ENCODE measurements at regions not wholly inside any gene's neighbourhood (a gene's known extent, or its start where the extent isn't known, plus 50 kb on each side); places are given as distances from the start of the nearest gene placed in this dataset.
A peak's percentile ranks its signal among the peaks of the same experiment; 100 is the strongest.
"Not testable (repeated sequence)": the region's sequence is repeated elsewhere in the genome, so short reads cannot be mapped to it uniquely, and the experiment has no call there.

DNA sequence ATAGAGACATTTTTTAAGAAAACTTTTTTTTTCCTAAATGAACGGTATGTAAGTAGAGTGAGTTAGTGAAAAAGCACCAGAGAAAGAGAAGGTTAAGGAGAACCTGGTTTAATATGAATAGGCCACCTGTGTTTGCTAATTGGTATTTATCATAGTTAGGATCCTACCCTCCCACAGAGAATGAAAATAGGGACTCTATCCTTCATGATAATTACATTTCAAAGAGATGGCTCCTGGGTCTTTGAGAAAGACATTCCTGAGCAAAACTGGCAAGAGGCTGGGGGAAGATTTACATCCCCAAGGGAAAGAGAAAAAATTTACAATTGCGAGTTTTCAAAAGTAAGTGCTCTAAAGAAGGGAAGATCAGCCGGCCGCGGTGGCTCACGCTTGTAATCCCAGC, 1284.5 kb downstream of the SLITRK1 start:
- DNase-seq (ENCODE audit: low read depth): no peak

DNA sequence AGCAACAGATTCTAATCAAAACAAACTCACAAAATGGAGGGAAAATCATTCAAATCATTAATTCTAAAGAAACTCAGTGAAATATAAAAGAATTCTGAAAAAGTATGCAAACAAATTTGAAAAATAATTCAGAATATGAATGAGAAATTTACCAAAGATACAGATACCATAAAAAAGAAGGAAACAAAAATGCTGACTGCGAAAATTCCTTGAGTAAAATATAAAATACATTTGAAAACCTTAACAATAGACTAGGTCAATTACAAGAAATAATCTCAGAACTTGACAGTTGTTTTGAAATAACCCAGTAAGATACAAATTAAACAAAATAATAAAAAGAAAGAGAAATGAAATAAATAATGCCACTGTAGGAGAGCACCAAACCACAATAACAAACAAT, 1289.0 kb downstream of the SLITRK1 start:
- no peak for DNase-seq (ENCODE audit: low read depth)

DNA sequence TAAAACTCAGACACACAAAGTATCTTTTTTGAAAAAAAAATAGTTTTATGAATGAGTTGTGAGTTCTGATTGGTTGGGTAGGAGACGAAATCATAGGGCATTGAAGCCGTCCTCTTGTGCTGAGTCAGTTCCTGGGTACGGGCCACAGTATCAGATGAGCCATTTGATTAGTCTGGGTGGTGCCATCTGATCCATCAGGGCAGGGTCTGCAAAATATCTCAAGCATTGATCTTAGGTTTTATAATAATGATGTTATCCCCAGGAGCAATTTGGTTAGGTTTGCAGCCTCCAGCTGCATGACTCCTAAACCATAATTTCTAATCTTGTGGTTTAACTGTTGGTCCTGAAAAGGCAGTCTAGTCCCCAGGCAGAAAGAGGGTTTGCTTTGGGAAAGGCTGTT, 1310.6 kb downstream of the SLITRK1 start:
- DNase-seq (ENCODE audit: low read depth): peak; percentile 21

DNA sequence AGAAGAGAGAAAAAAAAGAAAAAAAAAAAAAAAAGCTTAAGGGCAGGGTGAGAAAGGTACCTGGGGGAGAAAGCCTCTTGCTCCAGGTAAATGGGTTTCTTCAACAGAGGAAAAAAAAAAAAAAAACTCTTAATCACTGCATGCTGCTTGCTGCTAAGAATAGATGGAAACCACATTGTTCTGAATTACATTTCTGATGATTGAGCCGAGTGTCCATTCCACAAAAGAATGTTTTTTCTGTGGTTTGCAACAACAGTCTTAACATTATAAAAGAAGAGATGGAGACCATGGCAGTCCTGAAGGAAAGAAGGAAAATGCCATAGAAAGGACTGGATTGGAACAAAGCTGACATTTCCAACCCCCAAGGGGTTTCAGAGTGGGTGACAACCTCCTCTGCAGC, 1312.7 kb downstream of the SLITRK1 start:
- peak; percentile 63 for DNase-seq (ENCODE audit: low read depth)

DNA sequence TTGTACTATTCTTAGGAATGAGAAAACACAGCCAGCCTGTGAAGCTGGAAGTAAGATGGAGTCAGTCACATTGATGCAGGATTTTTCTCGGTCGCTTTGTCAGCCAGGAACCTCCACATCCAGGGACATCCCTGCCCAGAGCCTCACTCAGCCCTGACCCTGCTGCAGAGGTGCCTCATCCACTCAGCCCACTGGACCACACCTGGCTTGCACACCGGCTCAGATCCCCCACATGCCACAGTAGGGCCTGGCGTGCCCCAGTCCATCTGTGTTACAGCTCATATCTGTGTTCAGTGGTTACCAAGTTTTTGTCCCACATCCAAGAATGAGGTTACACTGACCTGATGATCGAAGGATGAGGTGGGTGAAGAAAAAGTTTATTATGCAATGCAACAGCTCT, 1315.4 kb downstream of the SLITRK1 start:
- no peak for DNase-seq (ENCODE audit: low read depth)

DNA sequence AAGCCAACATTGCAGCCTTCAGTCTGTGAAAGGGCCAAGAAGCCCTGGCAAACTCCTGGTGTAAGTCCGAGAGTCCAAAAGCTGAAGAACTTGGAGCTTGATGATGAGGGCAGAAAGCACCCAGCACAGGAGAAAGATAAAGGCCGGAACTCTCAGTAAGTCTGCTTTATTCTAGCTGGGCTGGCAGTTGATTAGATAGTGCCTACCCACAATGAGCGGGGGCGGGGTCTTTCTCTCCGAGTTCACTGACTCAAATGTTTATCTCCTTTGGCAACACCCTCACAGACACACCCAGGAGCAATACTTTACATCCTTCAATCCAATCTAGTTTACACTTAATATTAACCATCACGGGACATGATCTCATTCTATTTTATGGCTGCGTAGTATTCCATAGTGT, 1317.1 kb downstream of the SLITRK1 start:
- no peak for DNase-seq (ENCODE audit: low read depth)

DNA sequence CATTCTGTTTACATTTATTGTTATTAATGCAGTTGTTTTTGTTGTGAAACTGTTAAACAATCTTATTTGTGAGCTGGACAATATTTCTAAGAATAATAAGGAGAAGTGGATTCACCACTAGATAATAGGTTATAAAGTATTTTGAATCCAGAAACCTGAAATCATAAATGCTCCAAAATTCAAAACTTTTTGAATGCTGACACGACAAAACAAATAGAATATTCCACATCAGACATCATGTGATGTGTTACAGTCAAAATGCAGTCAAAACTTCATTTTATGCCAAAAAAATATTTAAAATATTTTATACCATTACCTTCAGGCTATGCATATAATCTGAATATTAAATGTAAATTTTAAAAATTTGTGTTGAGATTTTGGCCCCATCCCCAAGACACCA, 1321.4 kb downstream of the SLITRK1 start:
- no peak for DNase-seq (ENCODE audit: low read depth)

DNA sequence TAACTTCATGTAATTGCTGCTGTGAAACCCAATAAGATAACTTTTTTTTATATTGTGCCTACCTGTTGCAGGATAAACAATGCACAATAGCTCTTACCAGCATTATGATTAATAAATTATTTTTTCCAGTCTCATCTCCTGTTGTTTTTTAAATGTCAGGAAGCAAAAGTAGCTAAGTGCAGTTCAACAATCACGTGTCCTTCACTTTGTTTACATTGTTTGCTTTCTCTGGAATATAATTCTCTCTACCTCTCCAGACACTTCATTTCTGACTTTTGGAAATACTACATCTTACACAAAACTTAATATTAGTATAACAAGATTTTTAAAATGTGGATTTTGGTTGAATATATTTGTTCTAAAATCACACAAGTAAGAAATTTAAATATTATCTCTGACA, 1359.4 kb downstream of the SLITRK1 start:
- no peak for DNase-seq (ENCODE audit: low read depth)

DNA sequence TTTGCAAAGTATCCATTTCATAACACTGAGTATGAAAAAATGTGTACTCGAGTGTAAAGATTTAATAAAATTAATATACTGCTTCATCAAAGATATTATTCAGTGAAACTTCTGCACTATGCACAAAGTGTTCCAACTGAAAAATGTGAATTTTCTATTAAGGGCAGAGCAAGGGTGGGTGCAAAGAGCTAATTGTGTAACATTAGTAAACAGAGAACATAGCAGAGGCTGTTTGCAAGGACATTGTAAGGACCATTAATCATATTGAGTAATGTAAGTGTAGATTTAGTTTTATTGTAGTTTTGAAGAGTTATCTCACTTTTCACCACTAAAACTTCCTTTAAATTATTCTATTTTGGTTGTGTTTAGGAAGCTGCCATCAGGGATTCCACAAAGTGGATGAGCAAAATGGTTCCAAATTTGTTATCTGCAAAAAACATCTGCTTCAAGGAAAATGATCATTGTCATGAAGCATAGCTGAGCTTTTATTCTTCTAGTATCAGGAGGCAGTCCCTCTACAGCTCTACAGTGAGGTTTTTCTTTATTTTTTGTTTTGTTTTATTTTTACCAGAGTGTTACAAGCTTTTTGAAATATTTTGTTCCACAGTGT, 1375.4 kb downstream of the SLITRK1 start:
- no peak for DNase-seq (ENCODE audit: low read depth)

DNA sequence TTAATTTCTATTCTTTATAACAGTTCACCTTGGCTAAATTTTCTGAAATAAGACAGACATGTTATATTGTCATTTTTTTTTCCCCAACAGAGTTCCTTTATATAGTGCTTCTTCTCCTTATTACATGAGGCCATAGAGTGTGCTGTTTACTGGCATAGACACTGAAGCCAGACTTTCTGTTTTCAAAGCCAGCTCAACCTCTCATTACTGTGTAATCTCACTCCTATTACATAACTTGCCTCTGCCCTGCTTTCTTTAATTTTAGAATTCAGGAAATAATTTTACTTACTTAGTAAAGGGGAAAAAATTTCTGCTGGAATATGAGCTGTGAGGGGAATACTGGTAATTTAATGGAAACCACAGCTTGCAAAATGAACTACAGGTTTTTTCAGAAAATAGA, 1380.4 kb downstream of the SLITRK1 start:
- DNase-seq (ENCODE audit: low read depth): peak; percentile 6

DNA sequence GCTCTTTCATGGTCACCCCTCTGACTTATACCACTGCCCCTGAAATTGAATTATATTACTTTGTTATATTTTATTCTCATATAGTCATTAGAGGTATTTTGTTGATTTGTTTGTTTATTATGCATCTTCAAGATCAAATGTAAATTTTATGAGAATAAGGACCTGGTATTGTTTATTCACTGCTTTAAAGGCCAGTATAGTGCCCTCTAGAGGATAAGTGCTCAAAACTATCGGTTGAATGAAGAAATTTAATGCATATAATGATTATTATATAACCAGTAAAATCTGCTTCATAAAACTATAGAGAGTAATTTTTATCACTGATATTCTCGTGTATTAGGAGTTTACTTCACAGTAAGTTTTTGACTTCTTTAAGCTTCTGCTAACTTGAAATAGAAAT, 1401.9 kb downstream of the SLITRK1 start:
- DNase-seq (ENCODE audit: low read depth): peak; percentile 1

DNA sequence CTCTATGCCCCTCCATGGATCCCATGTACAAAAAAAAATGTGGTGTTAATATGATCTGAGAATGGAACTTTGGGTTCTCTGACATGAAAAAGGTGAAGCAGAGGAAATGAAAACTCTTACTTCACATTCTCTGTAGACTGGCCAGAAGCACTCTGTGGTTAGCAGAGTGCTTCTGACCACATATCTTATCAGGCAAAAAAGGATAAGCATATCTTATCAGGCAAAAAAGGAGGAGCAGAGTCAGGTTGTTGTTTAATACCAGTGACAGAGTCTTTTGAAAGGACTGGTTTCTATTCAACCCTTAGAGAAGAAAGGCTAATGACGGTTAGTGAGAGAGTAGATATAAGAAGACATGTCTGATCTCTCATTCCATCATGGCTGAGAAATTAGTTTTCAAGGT, 1404.8 kb downstream of the SLITRK1 start:
- DNase-seq (ENCODE audit: low read depth): no peak

DNA sequence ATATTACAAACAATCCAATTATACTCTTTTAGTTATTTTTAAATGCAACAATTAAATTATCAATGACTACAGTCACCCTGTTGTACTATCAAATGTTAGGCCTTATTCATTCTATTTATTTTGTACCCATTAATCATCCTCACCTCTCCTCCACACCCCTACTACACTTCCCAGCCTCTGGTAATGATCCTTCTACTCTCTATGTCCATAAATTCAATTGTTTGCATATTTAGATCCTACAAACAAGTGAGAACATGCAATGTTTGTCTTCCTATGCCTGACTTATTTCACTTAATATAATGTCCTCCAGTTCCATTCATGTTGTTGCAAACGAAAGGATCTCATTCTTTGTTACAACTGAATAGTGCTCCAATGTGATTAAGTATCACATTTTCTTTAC, 1414.6 kb downstream of the SLITRK1 start:
- DNase-seq (ENCODE audit: low read depth): no peak

DNA sequence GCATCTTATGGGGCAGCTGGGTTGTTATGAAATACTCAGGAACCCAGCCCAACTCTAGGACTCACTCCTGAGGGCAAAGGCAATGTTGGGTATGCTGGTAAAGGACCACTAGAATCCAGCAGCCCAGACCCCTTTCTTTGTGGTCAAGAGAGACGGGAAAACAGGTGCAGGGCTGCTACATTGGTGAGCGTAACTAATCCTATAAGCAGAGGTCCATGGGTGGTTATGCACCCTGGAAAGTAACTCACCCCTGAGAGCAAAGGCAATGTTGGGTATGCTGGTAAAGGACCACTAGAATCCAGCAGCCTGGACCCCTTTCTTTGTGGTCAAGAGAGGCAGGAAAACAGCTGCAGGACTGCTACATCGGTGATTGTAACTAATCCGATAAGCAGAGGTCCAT, 1422.7 kb downstream of the SLITRK1 start:
- DNase-seq (ENCODE audit: low read depth): not testable (repeated sequence)

DNA sequence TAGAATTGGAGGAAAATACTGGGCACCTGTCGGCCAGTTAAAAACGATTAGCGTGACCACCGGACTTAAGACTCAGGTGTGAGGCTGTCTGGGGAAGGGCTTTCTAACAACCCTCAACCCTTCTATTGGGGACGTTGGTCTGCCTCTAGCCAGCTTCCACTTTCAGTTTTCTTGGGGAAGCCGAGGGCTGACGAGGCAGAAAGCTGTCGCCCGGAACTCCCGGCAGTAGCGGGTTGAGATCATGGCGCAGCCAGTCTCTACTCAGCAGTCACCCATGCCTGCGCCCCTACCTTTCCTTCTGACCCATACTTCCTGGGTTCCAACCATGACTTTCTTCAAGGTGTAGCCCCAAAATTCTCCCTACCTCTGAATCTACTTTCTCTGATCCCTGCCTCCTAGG, 1424.1 kb downstream of the SLITRK1 start:
- DNase-seq (ENCODE audit: low read depth): no peak

DNA sequence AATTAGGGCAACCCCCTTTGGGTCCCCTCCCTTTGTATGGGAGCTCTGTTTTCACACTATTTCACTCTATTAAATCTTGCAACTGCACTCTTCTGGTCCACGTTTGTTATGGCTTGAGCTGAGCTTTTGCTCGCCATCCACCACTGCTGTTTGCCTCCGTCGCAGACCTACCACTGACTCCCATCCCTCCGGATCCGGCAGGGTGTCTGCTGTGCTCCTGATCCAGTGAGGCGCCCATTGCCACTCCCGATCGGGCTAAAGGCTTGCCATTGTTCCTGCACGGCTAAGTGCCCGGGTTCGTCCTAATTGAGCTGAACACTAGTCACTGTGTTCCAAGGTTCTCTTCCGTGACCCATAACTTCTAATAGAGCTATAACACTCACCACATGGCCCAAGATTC, 1424.7 kb downstream of the SLITRK1 start:
- not testable (repeated sequence) for DNase-seq (ENCODE audit: low read depth)

DNA sequence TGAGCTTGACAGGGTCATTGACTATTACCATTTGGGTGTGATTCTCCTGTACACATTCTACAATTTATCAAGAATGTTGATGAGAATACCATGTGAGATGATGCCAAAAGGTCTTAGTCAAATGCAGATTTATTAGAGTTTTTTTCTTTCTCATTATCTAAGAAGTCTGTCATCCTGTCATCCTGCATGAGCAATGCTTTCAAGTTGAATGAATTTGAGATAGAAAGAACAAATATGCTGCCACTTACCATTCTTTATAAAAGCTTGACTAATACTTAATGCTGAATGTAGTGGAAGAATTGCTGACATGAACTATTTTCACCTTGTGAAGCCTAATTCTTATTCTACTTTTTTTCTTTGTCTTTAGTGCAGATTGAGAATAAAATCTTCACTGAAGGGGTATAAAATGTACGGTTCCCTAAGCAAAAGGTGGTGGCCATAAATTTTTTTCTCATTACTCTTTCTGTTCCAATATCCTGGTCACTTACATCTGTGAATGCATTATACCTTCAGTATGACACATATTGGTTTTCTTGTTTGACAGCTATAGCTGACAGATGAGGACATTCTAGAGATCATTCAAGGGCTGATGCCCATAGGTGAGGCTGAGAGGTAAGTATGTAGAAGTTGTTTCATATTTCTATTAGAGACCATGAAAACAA, 1434.7 kb downstream of the SLITRK1 start:
- DNase-seq (ENCODE audit: low read depth): no peak

DNA sequence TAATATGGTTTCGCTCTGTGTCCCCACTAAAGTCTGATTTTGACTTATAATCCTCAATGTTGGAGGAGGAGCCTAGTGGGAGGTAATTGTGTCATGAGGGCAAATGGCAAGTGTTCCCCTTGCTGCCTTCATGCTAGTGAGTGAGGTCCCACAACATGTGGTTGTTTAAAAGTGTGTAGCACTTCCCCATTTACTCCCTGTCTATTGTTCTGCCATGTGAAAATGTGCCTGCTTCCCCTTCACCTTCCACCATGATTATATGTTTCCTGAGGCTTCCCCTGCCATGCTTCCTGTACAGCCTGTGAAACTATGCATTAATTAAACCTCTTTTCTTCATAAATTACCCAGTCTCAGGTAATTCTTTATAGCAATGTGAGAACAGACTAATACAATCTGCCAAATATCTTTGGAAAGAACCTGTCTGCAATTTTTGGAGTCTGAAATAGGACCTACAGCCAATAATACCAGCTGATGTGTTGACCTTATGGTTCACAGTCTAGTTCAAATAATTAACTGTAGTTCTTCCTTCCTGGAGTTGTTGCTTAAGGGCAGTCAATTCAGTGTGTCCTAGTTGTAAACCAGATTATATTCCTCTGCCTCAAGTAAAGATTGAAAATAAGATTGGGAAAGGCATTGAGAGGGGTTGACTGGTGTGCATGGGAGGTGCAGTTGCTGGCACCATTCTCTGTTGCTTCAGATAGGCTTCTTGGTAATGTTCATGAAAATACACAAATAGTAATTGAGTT, 1442.9 kb downstream of the SLITRK1 start:
- no peak for DNase-seq (ENCODE audit: low read depth)

DNA sequence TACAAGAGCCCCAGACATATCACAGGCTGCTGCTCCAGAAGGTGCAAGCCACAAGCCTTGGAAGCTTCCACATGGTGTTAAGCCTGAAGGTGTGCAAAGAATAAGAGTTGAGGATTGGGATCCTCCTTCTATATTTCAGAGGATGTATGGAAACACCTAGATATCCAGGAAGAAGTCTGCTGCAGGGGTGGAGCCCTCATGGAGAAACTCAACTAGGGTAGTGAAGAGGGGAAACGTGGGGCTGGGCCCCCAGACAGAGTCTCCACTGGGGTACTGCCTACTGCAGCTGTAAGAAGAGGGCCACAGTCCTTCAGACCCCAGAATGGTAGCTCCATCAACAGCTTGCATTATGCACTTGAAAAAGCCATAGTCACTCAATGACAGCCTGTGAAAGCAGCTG, 1444.0 kb downstream of the SLITRK1 start:
- no peak for DNase-seq (ENCODE audit: low read depth)

DNA sequence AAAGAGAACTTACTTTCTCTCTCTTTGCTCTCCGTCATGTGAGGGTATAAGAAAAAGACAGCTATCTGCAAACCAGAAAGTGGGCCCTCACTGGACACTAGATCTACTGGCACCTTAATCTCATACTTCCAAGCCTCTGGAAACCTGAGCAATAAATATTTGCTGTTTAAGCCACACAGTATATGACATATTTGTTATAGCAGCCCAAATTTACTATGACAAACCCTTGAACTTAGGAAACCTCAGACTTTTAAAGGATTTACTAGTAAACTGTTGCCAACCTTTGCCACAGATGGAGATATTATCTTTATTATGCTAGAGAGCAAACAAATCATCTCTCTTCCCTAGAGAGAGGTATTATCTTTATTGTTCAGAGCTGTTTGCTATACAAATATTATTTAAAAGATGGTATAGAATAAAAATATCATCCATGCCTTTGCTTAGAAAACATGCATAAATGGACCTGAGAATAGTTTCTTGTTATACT, 1446.1 kb downstream of the SLITRK1 start:
- DNase-seq (ENCODE audit: low read depth): no peak

DNA sequence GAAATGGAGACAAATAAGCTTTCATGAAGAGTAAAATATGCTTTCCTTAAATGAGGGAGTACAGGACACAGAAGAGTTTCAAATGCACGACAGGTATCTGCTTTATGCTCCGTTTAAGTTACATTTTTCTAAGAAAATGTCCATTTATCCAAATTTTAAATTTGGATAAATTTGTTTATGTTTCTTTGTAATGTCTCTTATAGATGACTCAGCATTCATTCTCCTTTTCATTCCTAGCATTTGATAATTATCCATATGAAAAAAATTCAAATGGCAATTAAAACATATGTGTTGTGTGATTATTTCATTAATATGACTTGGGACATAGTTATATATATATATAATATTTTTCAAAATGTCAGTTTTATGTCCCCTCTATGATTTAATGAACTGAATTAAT, 1449.3 kb downstream of the SLITRK1 start:
- DNase-seq (ENCODE audit: low read depth): no peak

DNA sequence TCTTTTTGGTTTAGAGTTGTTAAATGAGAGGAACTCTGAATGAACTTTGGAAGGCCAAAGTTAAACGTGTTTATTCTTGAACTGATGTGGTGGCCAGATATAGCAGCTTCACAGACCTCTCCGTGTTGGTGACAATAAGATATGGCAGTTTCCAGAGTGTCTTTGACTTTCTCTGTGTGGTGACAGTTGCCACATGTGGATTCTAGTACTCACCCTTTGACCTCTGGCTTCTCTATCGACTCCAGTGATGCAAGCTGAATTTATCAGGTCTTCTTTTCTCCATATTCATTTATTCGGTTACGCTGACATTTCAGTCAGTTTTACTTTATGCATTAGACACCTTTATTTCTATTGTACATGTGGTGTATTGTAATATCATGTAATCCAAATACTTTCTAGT, 1469.5 kb downstream of the SLITRK1 start:
- DNase-seq (ENCODE audit: low read depth): no peak

DNA sequence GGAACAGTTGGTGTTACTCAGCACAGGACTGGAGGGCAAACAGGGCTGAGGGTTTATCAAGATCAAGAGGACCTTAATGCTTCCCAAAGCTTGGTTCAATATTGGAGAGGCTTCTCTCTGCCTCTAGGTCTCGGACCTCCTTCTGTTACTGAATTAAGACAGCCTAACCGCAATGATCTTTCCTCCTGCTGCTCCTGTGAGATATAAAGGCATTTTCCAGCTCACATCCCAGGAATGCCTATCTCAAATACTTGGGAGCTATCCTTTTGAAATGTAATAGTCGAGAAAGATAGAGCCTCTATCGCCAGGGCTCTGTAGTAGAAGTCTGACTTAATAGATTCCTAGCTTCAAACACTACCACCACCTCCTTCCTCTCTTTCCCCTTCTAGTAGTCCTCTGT, 1475.0 kb downstream of the SLITRK1 start:
- peak; percentile 49 for DNase-seq (ENCODE audit: low read depth)
